COR-L47 (cell line): ENCODE measurements at regions not wholly inside any gene's neighbourhood (a gene's known extent, or its start where the extent isn't known, plus 50 kb on each side); places are given as distances from the start of the nearest gene placed in this dataset.

Experiments
- DNase-seq: peaks from one replicate; lab custom pipeline; 2025; lab: John Stamatoyannopoulos, UW

DNA sequence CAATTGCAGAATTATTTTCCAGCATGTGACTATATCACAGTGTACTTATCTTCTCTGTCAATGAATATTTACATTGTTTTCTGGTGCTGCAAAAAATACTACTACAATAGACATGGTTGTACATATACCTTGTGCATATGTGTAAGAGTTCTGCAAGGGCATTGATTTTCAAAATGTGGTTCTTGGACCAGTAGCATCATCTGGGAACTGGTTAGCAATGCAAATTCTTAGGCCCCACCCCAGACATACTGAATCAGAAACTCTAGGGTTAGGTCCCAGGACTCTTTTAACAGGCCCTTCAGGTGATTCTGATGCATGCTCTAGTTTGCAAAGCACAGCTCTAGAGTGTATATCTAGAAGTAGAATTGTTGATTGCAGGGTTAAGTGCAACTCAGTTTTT lies 292.3 kb downstream of the ZNF621 start:
- DNase-seq, result no peak

DNA sequence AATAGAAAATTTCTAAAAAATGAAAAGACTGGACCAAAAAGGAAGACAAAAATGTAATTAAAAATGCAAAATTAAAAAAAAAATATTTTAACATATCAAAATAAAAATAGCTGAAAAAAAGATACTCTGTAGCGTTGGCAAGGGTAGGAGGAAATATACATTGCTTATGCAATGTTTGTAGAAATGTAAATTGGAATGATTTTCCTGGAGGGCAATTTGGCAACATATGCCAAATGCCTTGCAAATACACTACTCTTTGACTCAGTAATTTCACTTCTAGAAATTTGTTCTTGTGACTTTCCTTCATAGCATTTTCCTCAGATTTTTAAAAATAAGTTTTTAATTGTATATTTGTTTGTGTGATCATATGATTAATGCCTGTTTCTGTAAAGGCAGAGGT lies 296.6 kb downstream of the ZNF621 start:
- DNase-seq, result no peak

DNA sequence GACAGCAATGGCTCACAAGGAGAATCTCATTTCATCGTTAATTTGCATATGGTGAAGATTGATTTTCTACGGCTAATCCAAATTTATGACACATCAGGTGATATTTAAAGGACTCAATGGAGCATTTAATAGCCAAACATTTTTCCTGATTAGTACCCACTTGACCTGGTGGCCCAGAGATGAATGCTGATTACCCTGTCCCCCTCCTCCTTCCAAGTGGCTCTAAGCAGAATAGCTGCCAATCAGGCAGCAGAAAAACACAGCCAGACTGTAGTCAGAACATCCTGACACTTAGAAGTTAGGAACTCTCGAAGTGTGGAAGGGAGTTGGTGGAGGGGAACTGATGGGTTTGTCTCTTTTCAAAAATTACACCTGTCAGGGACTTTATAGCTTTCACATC lies 302.5 kb downstream of the ZNF621 start:
- no peak for DNase-seq

DNA sequence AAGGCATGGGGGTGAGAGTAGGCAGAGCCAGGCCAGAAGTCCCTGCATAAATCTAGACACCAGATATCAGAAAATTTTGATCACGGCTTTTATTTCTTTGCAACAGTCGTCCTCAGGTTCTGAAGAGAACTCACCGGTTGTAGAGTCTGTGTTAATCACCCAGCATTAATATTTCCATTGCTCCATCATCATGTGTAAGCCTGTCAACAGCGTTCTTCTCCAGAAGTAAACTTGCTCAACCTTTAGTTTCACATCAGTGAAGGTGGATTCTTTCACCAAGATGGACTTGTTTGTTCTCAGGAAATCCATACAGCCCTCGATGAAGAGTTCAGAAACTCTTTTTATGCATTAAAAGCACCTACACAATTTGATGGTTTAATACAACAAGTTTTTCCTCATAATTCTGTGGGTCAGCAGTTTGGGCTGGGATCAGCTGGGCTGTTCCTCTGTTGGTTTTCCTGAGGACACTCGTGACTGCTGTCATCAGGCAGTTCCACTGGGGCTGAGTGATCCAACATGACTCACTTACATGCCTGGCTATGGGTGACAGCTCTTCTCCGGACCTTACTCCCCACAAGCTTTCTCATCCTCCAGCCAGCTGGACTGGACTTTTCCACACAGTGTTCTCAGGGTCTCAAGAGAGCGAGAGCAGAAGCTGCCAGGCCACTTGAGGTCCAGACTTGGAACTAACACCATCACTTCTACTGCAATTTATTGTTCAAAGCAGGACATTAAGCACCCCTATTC lies 303.4 kb downstream of the ZNF621 start:
- DNase-seq, result no peak

DNA sequence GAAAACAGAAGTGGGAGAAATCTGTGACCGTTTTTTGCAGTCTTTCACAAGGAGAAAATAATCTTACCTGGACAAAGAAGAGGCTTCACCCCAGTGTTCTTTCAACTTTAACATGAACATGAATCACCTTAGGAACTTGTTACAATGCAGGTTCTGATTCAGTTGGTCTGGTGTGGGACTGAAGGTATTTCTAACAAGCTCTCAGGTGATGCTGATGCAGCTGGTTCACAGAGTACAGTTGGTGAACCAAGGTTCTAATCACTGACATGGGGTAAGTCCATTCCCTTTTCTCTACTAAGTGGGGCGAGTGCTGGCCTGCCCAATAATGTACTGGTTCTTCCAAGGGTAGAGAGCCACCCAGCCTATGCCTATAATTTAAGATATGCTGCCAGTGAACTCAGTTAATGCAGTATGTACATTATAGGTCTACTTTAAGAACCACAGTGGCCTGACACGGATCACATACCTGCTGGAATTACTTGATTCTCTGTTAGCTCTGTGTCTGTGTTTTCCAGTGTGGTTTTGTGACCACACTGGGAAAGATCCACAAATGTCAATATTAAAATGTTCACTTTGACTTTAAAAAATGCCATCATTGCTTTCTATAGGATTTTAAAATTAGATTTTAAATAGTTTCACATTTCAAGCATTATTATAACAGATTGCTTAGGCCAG lies 304.1 kb downstream of the ZNF621 start:
- no peak for DNase-seq

DNA sequence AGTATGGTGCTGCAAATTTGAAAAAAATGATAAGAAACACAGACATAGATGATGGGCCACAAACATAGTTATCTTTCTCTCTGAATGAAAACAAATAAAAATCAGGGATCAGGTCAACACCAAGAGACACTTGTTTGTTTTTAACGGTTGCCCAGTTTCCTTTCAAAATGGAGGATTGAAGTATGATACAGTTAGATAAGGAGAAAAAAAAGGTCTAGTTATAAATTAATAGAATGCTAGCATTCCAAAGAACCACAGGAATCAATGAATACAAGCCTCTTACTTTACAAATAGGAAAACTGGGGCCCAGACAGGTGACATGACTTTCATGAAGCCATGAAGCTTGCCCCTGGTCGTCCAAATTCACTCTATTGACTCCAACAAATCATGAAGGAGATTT lies 305.1 kb downstream of the ZNF621 start:
- DNase-seq, result no peak

DNA sequence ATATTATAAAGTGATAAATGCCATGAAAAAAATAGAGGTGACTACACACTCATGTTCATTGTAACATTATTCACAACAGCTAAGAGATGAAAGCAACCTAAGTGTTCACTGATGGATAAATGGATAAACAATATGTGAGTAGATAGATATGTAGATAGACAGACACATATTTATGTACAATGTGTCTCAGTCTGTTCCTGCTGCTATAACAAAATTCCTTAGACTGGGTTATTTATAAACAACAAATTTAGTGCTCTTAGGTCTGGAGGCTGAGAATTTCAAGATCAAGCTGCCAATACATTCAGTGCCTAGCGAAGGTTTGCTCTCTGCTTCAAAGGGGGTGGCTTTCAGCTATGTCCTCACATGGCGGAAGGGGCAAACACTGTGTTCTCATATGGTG lies 312.5 kb downstream of the ZNF621 start:
- no peak for DNase-seq

DNA sequence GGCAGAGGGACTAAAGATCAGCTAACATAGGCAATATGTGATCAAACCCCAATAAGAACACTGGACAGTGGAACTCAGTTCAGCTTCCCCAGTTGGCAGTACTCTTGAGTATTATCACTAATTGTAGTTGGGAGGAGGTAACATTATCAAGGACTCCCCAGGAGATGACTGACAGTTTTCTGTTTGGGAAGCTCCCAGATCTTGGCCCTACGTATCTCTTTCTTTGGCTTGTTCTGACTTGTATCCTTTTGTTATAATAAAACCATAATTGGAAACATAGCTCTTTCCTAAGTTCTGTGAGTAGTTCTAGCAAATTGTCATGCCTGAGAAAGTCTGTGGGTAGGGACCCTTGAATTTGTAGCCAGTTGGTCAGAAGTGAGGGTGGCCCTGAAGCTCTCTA lies 316.4 kb downstream of the ZNF621 start:
- DNase-seq, result no peak

DNA sequence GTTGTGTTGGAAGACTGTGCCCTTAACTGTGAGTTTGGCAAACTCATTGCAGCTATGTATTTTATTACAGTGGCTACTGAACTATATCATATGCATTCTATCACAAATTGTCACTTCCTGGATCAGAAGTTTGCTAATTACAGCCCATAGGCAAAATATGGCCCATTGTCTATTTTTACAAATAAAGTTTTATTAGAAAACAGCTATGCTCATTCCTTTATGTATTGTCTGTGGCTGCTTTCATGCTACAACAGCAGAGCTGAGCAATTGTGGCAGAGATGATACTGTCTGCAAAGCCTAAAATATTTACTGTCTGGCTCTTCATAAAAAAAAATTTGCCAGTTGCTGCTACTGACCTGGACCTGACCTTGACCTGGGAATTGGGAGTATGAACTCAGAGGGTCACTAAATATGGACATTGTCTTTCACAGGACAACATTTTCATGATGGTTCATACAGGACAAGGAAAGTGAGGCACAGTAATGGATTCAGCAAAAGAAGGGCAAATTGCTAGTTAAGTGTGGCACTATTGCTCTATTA lies 316.9 kb downstream of the ZNF621 start:
- no peak for DNase-seq

DNA sequence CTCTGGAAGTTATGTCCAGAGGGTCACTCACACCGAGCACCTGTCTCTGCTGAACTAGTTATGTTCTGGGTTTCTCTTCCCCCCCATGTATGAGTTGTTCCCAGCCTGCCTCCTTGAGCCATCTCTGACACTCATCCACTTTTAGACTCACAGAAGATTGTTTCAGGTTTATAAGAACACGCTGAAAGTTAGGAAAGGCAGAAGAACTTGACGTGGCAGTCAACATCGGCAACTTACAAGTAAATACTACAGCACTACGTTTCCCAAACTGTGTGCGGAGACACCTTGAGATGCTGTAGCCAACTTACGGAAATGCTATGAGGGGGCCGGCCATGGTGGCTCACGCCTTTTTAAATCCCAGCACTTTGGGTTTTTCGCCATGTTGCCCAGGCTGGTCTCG lies 318.0 kb downstream of the ZNF621 start:
- DNase-seq, result no peak

DNA sequence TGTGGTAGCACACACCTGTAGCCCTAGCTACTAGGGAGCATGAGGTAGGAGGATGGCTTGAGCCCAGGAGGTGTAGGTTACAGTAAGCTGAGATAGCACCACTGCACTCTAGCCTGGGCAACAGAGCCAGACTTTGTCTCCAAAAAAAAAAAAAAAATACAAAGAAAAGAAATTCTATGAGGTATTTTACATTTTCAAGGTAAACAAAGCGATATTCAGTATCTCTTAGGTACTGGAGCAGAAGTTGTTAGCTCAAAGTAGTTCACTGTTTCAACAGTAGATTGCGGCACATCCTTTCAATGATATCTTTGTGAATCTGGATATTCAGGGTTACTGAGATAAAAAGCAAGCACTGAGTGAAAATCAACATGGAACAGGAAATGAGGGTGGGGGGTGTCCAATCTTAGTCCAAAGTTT lies 318.5 kb downstream of the ZNF621 start:
- DNase-seq, result no peak

DNA sequence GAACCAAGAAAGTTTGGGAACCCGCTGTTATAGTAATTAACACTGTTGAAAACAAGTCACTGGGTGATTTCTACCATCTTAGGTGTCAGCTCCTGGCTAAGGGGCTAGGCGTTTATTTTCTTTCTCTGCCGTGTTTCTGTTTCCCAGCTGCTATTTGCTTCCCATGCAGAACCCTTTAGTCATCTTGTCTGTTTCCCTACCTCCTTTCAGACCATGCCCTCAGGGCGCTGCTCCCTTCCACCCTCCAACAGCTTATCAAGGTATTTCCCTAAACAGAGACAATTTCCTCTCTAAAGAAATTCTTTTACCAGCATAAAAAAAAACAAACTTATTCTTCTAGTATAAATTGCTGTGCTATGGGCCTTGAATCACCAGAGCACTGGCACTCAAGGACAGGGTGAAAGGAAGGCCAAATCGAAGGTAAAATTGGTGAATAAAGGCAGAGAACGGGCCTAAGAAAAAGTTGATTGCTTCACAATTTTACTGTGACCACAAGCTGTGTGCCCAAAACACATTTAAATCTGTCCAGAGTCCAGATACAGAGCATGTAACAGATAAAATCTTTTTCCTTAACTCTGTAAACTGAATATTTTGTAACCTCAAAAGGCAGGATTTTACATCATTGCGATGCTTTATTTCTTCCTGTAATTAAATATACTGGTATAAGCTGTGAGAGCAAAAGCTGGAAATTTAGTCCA lies 319.2 kb downstream of the ZNF621 start:
- no peak for DNase-seq

DNA sequence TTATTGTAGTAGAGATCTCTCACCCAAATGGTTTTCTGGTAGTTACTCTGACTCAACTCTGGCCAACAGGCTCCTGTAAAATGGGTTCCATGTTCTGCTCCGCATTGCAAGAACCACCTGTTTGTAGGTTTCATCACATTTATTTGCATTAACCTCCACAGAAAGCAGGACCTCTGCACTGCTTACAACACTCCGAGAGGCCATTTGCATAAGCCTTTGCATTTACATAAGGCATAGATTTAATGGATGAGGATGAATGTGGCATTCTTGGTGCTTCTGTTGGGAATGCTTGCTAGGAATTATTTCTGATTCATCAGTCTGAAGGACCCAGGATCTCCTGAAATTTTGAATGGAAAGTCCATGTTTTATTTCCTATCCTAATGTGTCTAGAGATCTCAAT lies 320.1 kb downstream of the ZNF621 start:
- DNase-seq, result no peak

DNA sequence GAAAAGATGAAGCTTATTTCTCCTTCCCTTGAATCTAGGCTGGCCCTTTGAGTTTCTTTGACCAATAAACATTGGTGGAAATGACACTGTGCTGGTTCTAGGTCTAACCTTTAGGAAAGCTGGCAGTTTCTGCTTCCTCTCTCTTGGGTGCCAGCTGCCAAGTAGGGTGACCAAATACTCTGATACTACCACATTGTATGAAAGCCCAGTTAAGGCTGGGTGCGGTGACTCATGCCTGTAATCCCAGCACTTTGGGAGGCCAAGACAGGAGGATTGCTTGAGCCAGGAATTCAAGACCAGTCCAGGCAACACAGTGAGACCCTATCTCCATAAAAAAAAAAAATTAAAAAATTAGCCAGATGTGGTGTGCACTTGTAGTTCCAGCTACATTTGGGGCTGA lies 320.7 kb downstream of the ZNF621 start:
- no peak for DNase-seq

DNA sequence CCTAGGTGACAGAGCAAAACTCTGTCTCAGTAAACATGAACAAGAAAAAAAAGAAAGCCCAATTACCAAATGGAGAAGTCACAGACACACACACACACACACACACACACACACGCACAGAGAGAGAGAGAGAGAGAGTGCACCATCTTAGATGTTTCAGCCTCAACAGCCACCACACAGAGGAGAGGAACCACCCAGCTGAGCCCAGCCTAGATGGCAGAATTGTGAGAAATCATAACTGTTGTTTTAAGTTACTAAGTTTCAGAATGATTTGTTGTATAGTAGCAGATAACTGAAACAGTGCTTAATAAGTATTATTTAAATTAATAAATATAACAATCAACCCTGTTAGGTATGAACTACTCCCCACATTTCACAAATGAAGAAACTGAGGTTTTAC lies 321.2 kb downstream of the ZNF621 start:
- DNase-seq, result no peak

DNA sequence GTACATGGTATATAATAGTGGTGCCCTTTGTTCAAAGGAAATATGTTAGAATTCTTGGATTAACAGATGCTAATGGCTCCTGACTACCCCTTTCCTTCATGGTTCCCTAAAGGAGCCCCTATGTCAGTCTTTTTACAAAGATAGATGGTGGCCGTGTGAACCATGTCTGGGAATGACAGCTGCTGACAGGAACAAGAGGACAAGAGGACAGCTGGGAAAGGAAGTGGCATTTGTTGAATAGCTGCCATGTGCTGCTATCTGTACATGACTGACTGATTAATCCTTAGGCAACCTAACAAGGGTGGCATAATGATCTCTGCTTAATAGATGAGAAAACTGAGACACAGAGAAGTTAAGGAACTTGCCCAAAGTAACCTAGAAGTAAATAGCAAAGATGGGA lies 321.7 kb downstream of the ZNF621 start:
- DNase-seq, result no peak

DNA sequence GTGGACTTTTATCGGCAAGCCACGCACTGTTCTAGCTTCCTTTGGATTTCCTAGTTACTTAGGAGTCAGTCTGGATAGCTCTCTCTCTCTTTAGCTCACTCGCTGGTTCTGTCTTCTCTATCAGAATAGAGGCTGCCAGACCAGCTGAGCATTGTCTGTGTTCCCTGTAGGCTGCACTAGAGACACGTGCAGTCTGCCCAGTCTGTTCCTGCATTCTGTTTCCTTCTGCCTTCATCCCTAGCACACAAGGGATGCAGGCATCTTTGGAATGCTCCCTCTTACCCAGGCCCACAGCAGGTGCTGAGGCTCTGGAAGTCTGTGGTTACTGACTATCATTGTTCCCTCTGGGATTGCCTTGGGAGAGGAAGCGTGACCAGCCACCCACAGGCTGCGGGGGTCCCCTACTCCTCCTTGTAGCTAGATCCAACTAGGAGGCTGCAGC lies 322.8 kb downstream of the ZNF621 start:
- no peak for DNase-seq

DNA sequence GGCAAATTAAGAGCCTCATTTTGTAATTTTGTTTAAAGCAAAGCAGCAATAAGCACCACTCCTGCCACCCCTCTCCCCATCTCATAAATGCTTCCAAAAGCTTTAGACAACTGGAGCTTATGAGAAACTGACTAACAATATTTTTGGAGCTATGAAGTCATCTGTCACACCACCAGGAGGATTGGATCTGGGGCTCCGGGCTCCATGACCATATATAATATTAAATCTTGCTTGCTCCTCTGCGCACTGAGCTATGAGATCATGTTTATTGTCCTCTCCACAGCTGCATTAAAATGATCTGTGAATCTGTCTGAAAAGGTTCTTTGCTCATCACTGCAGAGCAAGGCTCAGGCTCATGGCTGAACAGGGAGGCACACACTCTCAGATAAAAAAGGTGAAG lies 323.7 kb downstream of the ZNF621 start:
- no peak for DNase-seq

DNA sequence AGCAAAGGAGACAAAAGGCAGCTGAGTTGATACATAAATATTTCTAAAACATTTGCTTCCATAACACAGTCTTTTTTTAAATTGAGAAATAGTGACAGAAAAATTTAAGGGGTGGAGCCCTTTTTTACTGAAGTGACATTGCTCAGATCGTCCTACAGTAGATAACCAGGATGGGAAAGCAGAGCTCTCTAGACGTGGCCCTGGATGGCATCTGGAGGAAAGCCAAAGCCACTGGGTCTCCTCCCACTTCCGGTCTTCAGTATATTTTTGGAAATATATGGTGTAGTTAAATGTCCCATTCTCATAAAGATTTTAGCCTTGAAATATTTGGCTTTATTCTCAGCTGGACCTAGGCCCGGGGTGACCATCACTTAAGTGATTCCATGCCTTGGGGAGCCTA lies 326.1 kb downstream of the ZNF621 start:
- no peak for DNase-seq

DNA sequence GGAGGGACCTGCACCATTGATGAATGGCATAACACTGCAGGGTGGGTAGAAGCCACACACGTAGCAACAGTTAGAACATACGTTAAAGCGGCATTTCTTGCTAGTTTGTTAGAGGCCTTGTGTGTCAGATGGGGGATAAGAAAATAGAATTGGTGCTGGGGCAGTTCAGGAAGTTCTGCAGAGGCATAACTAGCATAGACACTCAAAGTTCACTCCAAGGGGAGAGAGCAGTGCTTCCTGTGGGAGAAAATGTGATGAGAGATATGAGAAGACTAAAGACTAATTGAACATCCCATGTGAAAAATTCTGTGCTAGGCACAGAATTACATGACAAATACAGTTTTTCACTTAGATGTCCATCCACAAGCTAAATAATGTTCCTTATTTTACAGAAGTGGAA lies 327.1 kb downstream of the ZNF621 start:
- no peak for DNase-seq

DNA sequence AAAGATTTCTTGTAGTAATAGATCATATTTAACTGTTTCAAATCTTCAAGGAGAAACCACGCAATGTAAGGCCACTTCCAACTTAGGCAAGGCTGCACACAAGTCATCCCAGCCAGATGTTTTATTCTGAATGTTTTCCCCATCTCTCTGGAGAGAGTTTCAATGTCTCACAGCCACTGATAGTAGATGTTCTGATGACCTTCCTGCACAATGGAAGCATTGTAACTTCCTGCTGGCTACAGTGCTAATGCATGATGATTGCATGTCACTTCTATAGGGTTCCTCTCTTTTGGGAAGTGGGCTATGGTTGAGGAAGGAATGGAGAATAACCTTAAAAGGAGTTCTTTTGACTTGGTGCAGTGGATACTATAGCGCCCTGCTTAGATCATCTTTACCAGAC lies 328.0 kb downstream of the ZNF621 start:
- DNase-seq, result no peak

DNA sequence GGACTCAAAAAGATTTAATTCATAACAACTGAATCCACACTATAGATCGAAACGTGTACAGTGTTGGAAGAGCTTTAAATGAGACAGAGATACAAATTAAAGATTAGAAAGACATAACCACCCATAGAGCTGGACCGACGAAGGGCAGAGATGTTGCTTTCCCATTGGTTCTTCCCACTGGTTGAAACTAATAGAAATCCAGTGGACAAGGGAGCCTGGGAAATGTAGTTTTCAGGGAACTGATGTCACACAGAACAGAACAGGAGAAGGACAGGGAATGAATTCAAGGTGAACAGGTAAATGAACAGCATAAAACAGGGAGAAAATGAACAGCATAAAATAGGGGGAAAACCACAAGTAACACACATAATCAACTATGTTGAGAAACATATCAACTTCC lies 328.7 kb downstream of the ZNF621 start:
- no peak for DNase-seq

DNA sequence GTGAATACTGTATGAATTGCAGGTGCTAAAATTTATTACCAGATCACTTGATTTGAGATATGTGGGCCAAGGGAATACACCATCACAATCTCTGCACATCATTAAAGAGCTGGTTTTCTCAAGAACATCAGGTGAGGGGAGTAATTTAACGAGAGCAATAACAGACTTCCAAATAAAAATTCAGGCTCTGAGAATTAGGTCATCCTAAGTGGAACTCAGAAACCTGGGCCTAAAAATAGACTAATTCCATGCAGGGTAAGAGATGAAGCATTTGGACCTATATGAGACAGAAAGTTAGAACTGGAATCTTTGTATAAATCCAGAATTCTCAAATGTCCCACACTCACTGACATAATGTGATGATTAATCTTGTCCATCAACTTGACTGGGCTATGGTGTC lies 331.1 kb downstream of the ZNF621 start:
- no peak for DNase-seq
